Right cardiac atrium (tissue), 5 donors: ENCODE measurements at regions not wholly inside any gene's neighbourhood (a gene's known extent, or its start where the extent isn't known, plus 50 kb on each side); places are given as distances from the start of the nearest gene placed in this dataset.
A peak's percentile ranks its signal among the peaks of the same experiment; 100 is the strongest.
"Not testable (repeated sequence)": the region's sequence is repeated elsewhere in the genome, so short reads cannot be mapped to it uniquely, and the experiment has no call there.

Source experiments
- ATAC-seq, 2 donors: fragments of 200-7000 bp; cut with Tn5 transposase; one replicate each; pipeline versions ENCODE4 v1.8.0 to v1.9.1; 2020; ENCODE audit warnings: moderate library complexity in 2 of 2, mild to moderate bottlenecking in 1 of 2
- DNase-seq, 3 donors: peaks; one replicate each; pipeline ENCODE4 v3.0.0-alpha.2; 2020
- H3K27ac ChIP-seq: one replicate; pipeline ENCODE4 v1.5.1; 2013; ENCODE audit warnings: mild to moderate bottlenecking, low read length, control low read depth, moderate library complexity
- H3K27me3 ChIP-seq: one replicate; pipeline ENCODE4 v1.6.1; 2013; ENCODE audit not compliant: control insufficient read depth, insufficient read depth
- H3K4me1 ChIP-seq: one replicate; pipeline ENCODE4 v1.6.1; 2013; ENCODE audit warnings: low read length; ENCODE audit not compliant: control insufficient read depth, insufficient read depth
- H3K4me3 ChIP-seq: one replicate; pipeline ENCODE4 v1.5.1; 2013; ENCODE audit warnings: low read length, control low read depth
- H3K9me3 ChIP-seq: one replicate; pipeline ENCODE4 v1.6.1; 2013; ENCODE audit warnings: low read length; ENCODE audit not compliant: control insufficient read depth
- WGBS: extraction: QIAGEN DNeasy Blood & Tissue Kit; methylation state at CpG from one replicate; pipeline ENCODE4 v1.1.7; 2013; 5-methylcytosine and 5-hydroxymethylcytosine counted together
- intact Hi-C, 4 donors: fragments of 100-400 bp; cut with DNase I; formaldehyde crosslinking; loops; one replicate each; pipeline versions ENCODE4 v1.11.0 to v1.14.0; 2022 to 2023
- donor health status: healthy with polysubstance abuse.
- donor health status: DM: no; HTN: yes; CAD: no.
- donor health status: DM: no; HTN: no; CAD: no.
- donor health status: DM: no; HTN: yes; CAD: no; lungs with severe emphysema.
- donor health status: DM: yes; HTN: yes; CAD: no.

DNA sequence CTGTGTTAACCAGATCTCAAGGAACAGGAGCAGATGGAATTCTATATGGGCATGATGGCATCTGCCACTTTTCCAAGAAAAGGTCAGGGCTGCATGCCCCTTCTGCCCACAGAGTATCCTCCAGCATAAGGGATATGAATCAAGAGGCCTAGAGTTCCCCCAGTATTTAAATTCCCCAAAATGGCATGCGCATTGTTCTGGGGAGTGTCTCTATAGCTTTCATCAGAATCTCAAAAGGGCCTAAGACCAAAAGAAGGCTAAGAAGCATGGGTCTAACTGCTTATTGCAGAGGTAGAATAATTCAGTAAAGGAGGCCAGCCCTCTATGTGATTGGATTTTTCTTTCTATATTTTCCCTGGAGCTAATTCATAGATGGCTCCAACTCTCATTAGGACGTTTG lies 114.2 kb upstream of the SPIN1 start:
- Histone ChIP-seq H3K27me3 (no peaks in the 10 kb centered on the region), H3K4me3 (no peak overlapping the region), H3K9me3 (no peaks in the 10 kb centered on the region), H3K4me1 (no peaks in the 10 kb centered on the region), H3K27ac (no peak overlapping the region)
- WGBS = 82% methylated on average over 2 of the region's 2 CpGs
- no peak for ATAC-seq
- no peak for DNase-seq
- intact Hi-C loops = no loop called here

DNA sequence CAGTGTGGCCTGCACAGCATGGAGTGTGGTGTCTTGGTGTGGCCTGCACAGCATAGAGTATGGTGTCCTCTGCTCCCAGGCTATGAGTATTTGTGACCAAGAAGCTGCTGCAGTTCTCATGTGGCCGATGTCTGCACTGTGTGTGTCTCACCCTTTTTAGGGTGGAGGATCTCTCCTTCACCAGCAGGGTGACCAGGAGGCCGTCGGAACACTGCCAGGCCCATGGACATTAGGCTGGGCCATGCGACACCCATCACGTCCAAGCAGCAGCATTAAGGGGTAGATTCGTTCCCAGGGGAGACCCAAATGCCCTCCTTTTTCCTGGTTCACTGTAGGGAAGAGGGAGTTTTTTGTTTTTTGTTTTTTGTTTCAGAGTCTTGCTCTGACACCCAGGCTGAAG lies 115.3 kb upstream of the SPIN1 start:
- Histone ChIP-seq H3K4me3 (no peak overlapping the region), H3K27ac (no peak overlapping the region), H3K9me3 (no peaks in the 10 kb centered on the region), H3K27me3 (no peaks in the 10 kb centered on the region), H3K4me1 (no peaks in the 10 kb centered on the region)
- WGBS = 92% methylated on average over 6 of the region's 6 CpGs
- DNase-seq (no peak), ATAC-seq (no peak)
- intact Hi-C loops = no loop called here

DNA sequence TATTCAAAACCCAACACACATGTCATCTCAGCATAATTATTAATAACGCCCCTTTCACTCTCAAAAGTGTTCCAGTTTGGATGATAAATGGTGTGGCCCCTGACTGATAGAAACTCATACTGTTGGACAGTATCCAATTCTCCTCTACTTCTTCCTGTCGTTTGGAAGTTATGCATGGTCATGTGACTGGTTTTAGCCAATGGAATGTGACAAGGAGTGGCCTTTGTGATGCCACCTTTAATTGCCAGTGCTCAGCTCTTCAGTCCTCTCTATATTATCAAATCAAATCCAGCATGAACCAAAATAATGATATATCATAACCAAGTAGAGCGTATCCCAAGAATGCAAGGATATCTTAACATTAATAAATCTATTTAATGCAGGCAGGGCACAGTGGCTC lies 117.8 kb upstream of the SPIN1 start:
- ATAC-seq (no peak), DNase-seq (no peak)
- Histone ChIP-seq H3K27ac (no peak overlapping the region), H3K9me3 (no peaks in the 10 kb centered on the region), H3K4me1 (no peaks in the 10 kb centered on the region), H3K4me3 (no peak overlapping the region), H3K27me3 (no peaks in the 10 kb centered on the region)
- intact Hi-C loops = no loop called here
- WGBS = 78% methylated on average over 3 of the region's 3 CpGs

- H3K9me3 ChIP-seq = no peaks in the 10 kb centered on the region
- no peak for ATAC-seq
Observed at GRCh38 chr9:88268886-88269285, 119.4 kb upstream of the SPIN1 start.

GRCh38 chr9:88267283-88267682 lies 121.0 kb upstream of the SPIN1 start:
- intact Hi-C loops = no loop called here
- H3K27ac ChIP-seq = no peak overlapping the region
- no peak for ATAC-seq
- no peak for DNase-seq
- no peaks in the 10 kb centered on the region for H3K27me3 ChIP-seq
- no peaks in the 10 kb centered on the region for H3K9me3 ChIP-seq
- H3K4me3 ChIP-seq = no peak overlapping the region
- WGBS = 91% methylated on average over 4 of the region's 4 CpGs
- no peaks in the 10 kb centered on the region for H3K4me1 ChIP-seq

More at GRCh38 chr9:88268886-88269285, 119.4 kb upstream of the SPIN1 start:
- no peaks in the 10 kb centered on the region for H3K27me3 ChIP-seq
- no peak overlapping the region for H3K27ac ChIP-seq
- H3K4me1 ChIP-seq = no peaks in the 10 kb centered on the region
- intact Hi-C loops = no loop called here
- H3K4me3 ChIP-seq = no peak overlapping the region
- DNase-seq = no peak

GRCh38 chr9:88266416-88266815 lies 121.8 kb upstream of the SPIN1 start:
- intact Hi-C loops = no loop called here
- Histone ChIP-seq H3K9me3 (no peaks in the 10 kb centered on the region), H3K27me3 (no peaks in the 10 kb centered on the region), H3K4me3 (no peak overlapping the region), H3K4me1 (no peaks in the 10 kb centered on the region), H3K27ac (no peak overlapping the region)
- ATAC-seq (no peak), DNase-seq (no peak)
- WGBS = 58% methylated on average over 2 of the region's 2 CpGs

DNA sequence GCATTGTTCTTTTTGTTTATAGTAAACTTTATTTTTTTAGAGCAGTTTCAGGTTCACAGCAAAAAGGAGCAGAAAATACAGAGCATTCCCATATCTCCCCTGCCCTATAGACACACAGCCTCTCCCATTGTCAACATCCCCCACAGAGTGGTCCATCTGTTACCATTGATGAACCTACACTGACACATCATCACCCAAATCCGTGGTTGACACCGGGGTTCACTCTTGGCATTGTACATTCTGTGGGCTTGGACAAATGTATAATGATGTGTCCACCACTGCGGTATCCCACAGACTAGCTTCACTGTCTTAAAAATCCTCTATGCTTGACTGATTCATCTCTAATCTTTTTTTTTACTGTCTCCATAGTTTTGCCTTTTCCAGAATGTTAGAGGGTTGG lies 120.7 kb upstream of the SPATA31C2 start:
- Histone ChIP-seq H3K9me3 (no peaks in the 10 kb centered on the region), H3K27me3 (no peaks in the 10 kb centered on the region), H3K4me3 (no peak overlapping the region), H3K27ac (no peak overlapping the region), H3K4me1 (peaks cover 2% of the 10 kb centered on the region)
- intact Hi-C loops = no loop called here
- DNase-seq (no peak), ATAC-seq (no peak)
- WGBS = 76% methylated on average over 3 of the region's 3 CpGs

DNA sequence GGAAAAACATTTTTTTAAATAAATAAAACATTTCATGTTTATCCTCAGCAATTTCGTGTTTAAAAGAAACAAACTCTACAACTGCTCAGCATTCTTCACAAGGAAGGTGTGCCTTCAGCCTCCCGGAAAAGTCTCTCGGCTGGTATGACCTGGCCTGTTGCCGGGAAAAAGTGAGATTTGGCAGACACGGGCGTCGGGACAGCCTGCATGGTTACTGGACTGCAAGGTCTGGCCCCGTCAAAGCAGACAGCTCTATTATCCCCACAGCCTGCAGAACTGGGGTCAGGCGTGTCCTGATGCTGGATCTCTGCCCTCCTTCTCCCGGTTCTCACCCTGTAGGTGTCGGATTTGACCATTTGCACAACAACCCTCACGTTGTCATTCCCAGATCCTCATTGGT lies 120.3 kb upstream of the SPATA31C2 start:
- no peaks in the 10 kb centered on the region for H3K27me3 ChIP-seq
- H3K4me3 ChIP-seq = no peak overlapping the region
- H3K27ac ChIP-seq = no peak overlapping the region
- DNase-seq (peak; percentile 69 to 84 (median 82)), ATAC-seq (peak; percentile 86 to 92)
- peaks cover 2% of the 10 kb centered on the region for H3K4me1 ChIP-seq
- H3K9me3 ChIP-seq = no peaks in the 10 kb centered on the region
- WGBS = 14% methylated on average over 12 of the region's 12 CpGs
- intact Hi-C loops = no loop called here

DNA sequence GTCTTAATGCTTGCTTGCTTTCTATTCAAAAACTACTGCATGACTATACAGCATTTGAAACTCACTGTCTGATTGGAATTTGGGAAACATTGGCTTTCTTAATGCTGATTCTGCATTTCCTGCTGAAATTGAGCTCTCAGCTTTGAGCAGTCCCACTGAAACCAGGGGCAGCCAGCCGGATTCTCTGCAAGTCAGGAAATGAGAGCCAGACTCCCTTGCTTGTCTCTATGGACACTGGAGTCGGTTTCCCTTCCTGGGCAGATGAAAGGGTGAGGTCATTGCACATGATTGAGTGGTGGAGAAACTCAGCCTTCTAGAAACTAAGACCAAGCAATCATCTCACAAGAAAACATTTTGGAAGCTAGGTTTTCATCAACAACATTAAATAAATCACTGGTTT lies 119.7 kb upstream of the SPATA31C2 start:
- intact Hi-C loops = no loop called here
- H3K4me3 ChIP-seq = no peak overlapping the region
- DNase-seq = peak; percentile 36 to 80 (median 76)
- peak; percentile 87 to 89 for ATAC-seq
- WGBS = 17% methylated on average over 2 of the region's 2 CpGs
- peak overlapping the region; percentile 17 for H3K27ac ChIP-seq
- no peaks in the 10 kb centered on the region for H3K9me3 ChIP-seq
- H3K4me1 ChIP-seq = peaks cover 2% of the 10 kb centered on the region
- H3K27me3 ChIP-seq = no peaks in the 10 kb centered on the region

GRCh38 chr9:88256216-88256615 lies 117.9 kb upstream of the SPATA31C2 start:
- 73% methylated on average over 7 of the region's 7 CpGs for WGBS
- no peak overlapping the region for H3K4me3 ChIP-seq
- DNase-seq = no peak
- no peak overlapping the region for H3K27ac ChIP-seq
- peaks cover 2% of the 10 kb centered on the region for H3K4me1 ChIP-seq
- H3K9me3 ChIP-seq = no peaks in the 10 kb centered on the region
- ATAC-seq = no peak
- no peaks in the 10 kb centered on the region for H3K27me3 ChIP-seq
- intact Hi-C loops = no loop called here

- DNase-seq, H3K9me3 ChIP-seq, H3K4me3 ChIP-seq, H3K27me3 ChIP-seq, ATAC-seq, H3K27ac ChIP-seq, H3K4me1 ChIP-seq, intact Hi-C loops: not testable (repeated sequence)
- WGBS = 37% methylated on average over 4 of the region's 4 CpGs
Observed at GRCh38 chr9:88255806-88256205, 117.5 kb upstream of the SPATA31C2 start.

- 91% methylated on average over 1 of the region's 1 CpG for WGBS
- Histone ChIP-seq H3K27me3 (no peaks in the 10 kb centered on the region), H3K27ac (no peak overlapping the region), H3K4me1 (no peaks in the 10 kb centered on the region), H3K9me3 (no peaks in the 10 kb centered on the region), H3K4me3 (no peak overlapping the region)
- DNase-seq (no peak), ATAC-seq (no peak)
- intact Hi-C loops = no loop called here
Observed at GRCh38 chr9:88251903-88252302, 113.6 kb upstream of the SPATA31C2 start.
